ENCODE measurements at regions not wholly inside any gene's neighbourhood (a gene's known extent, or its start where the extent isn't known, plus 50 kb on each side); places are given as distances from the start of the nearest gene placed in this dataset.

GRCh38 chr18:64589000-64589399 is 440.1 kb upstream of the LINC00305 start:
- WGBS, 2 donors (ENCODE audit: extremely low coverage in 2 of 2, insufficient read length in 2 of 2, insufficient replicate concordance in 1 of 2): no CpG with 5 or more reads among the region's 3 CpGs
- Histone ChIP-seq H3K4me2 (ENCODE audit: insufficient read depth, low read length, poor library complexity, severe bottlenecking) (no peak overlapping the region), H3K79me1 (ENCODE audit: low read depth, low read length) (no peaks in the 10 kb centered on the region), H4K91ac (ENCODE audit: low read depth, low read length, poor library complexity) (no peak overlapping the region), H3K4ac (ENCODE audit: low read length) (no peak overlapping the region), H3K18ac (ENCODE audit: low read length) (no peak overlapping the region), H4K8ac (ENCODE audit: low read depth, low read length) (no peak overlapping the region), H3K4me1 (ENCODE audit: control insufficient read depth in 2 of 2, insufficient read depth in 1 of 2, low read depth in 1 of 2, low read length in 2 of 2) (no peaks in the 10 kb centered on the region), H3K9ac (ENCODE audit: low read depth, low read length, poor library complexity) (no peak overlapping the region), H2BK120ac (ENCODE audit: low read depth, low read length) (no peak overlapping the region), H3K14ac (ENCODE audit: low read length) (no peak overlapping the region), H3K9me3 (replicated peaks in 1 of 2; ENCODE audit: control insufficient read depth in 2 of 2, insufficient read depth in 1 of 2, low read depth in 1 of 2, low read length in 2 of 2) (no peaks in the 10 kb centered on the region), H2AK5ac (ENCODE audit: low read depth, low read length) (no peak overlapping the region), H3K4me3 (ENCODE audit: low read length in 2 of 2) (no peak overlapping the region), H3K27ac (replicated peaks; ENCODE audit: low read length) (no peak overlapping the region), H2BK15ac (ENCODE audit: low read length) (no peak overlapping the region), H2AFZ (ENCODE audit: low read length) (no peak overlapping the region), H3K27me3 (ENCODE audit: control insufficient read depth in 3 of 3, insufficient read depth in 3 of 3, low read depth in 1 of 3, low read length in 3 of 3) (no peaks in the 10 kb centered on the region), H2BK5ac (ENCODE audit: low read length) (no peak overlapping the region), H2BK12ac (ENCODE audit: low read length) (no peak overlapping the region), H3K23ac (ENCODE audit: low read depth, low read length, poor library complexity) (no peak overlapping the region), H3K36me3 (replicated peaks in 1 of 2; ENCODE audit: control insufficient read depth in 2 of 2, insufficient read depth in 2 of 2, low read length in 2 of 2) (no peaks in the 10 kb centered on the region)
- DNase-seq (ENCODE audit: low spot score): no peak

- H3K18ac ChIP-seq (ENCODE audit: low read length): no peak overlapping the region
- WGBS, 2 donors (ENCODE audit: extremely low coverage in 2 of 2, insufficient read length in 2 of 2, insufficient replicate concordance in 1 of 2): no CpG with 5 or more reads among the region's 2 CpGs
- H2AK5ac ChIP-seq (ENCODE audit: low read depth, low read length): no peak overlapping the region
- no peak for DNase-seq (ENCODE audit: low spot score)
- no peak overlapping the region for H3K9ac ChIP-seq (ENCODE audit: low read depth, low read length, poor library complexity)
- H2BK5ac ChIP-seq (ENCODE audit: low read length): no peak overlapping the region
- peaks cover 0 to 2% of the 10 kb centered on the region in 2 donors for H3K9me3 ChIP-seq (replicated peaks in 1 of 2; ENCODE audit: control insufficient read depth in 2 of 2, insufficient read depth in 1 of 2, low read depth in 1 of 2, low read length in 2 of 2)
- H3K36me3 ChIP-seq (replicated peaks in 1 of 2; ENCODE audit: control insufficient read depth in 2 of 2, insufficient read depth in 2 of 2, low read length in 2 of 2): no peaks in the 10 kb centered on the region
- H3K27ac ChIP-seq (replicated peaks; ENCODE audit: low read length): no peak overlapping the region
- H2BK15ac ChIP-seq (ENCODE audit: low read length): no peak overlapping the region
- no peak overlapping the region for H3K4ac ChIP-seq (ENCODE audit: low read length)
- H3K4me1 ChIP-seq (ENCODE audit: control insufficient read depth in 2 of 2, insufficient read depth in 1 of 2, low read depth in 1 of 2, low read length in 2 of 2): no peaks in the 10 kb centered on the region
- H3K23ac ChIP-seq (ENCODE audit: low read depth, low read length, poor library complexity): no peak overlapping the region
- H3K4me3 ChIP-seq (ENCODE audit: low read length in 2 of 2): no peak overlapping the region
- H3K4me2 ChIP-seq (ENCODE audit: insufficient read depth, low read length, poor library complexity, severe bottlenecking): no peak overlapping the region
- H2AFZ ChIP-seq (ENCODE audit: low read length): no peak overlapping the region
- H4K8ac ChIP-seq (ENCODE audit: low read depth, low read length): no peak overlapping the region
- no peak overlapping the region for H4K91ac ChIP-seq (ENCODE audit: low read depth, low read length, poor library complexity)
- no peak overlapping the region for H3K14ac ChIP-seq (ENCODE audit: low read length)
- no peak overlapping the region for H2BK12ac ChIP-seq (ENCODE audit: low read length)
- no peaks in the 10 kb centered on the region for H3K27me3 ChIP-seq (ENCODE audit: control insufficient read depth in 3 of 3, insufficient read depth in 3 of 3, low read depth in 1 of 3, low read length in 3 of 3)
- H3K79me1 ChIP-seq (ENCODE audit: low read depth, low read length): no peaks in the 10 kb centered on the region
- no peak overlapping the region for H2BK120ac ChIP-seq (ENCODE audit: low read depth, low read length)
These were observed 417.6 kb upstream of the LINC00305 start for GRCh38 chr18:64566456-64566855.

GRCh38 chr18:64562651-64563050 is 413.8 kb upstream of the LINC00305 start:
- no peak overlapping the region for H2BK12ac ChIP-seq (ENCODE audit: low read length)
- H3K14ac ChIP-seq (ENCODE audit: low read length): no peak overlapping the region
- H3K27ac ChIP-seq (replicated peaks; ENCODE audit: low read length): no peak overlapping the region
- no peak for DNase-seq (ENCODE audit: low spot score)
- H3K27me3 ChIP-seq (ENCODE audit: control insufficient read depth in 3 of 3, insufficient read depth in 3 of 3, low read depth in 1 of 3, low read length in 3 of 3): no peaks in the 10 kb centered on the region
- no peak overlapping the region for H2AFZ ChIP-seq (ENCODE audit: low read length)
- no peak overlapping the region for H2BK15ac ChIP-seq (ENCODE audit: low read length)
- H4K91ac ChIP-seq (ENCODE audit: low read depth, low read length, poor library complexity): no peak overlapping the region
- no peak overlapping the region for H3K18ac ChIP-seq (ENCODE audit: low read length)
- no peak overlapping the region for H2BK120ac ChIP-seq (ENCODE audit: low read depth, low read length)
- no peaks in the 10 kb centered on the region for H3K79me1 ChIP-seq (ENCODE audit: low read depth, low read length)
- H3K4me1 ChIP-seq (ENCODE audit: control insufficient read depth in 2 of 2, insufficient read depth in 1 of 2, low read depth in 1 of 2, low read length in 2 of 2): no peaks in the 10 kb centered on the region
- no peak overlapping the region for H2BK5ac ChIP-seq (ENCODE audit: low read length)
- no peak overlapping the region for H3K23ac ChIP-seq (ENCODE audit: low read depth, low read length, poor library complexity)
- H2AK5ac ChIP-seq (ENCODE audit: low read depth, low read length): no peak overlapping the region
- H3K9ac ChIP-seq (ENCODE audit: low read depth, low read length, poor library complexity): no peak overlapping the region
- no peak overlapping the region for H3K4me2 ChIP-seq (ENCODE audit: insufficient read depth, low read length, poor library complexity, severe bottlenecking)
- H3K36me3 ChIP-seq (replicated peaks in 1 of 2; ENCODE audit: control insufficient read depth in 2 of 2, insufficient read depth in 2 of 2, low read length in 2 of 2): no peaks in the 10 kb centered on the region
- H3K9me3 ChIP-seq (replicated peaks in 1 of 2; ENCODE audit: control insufficient read depth in 2 of 2, insufficient read depth in 1 of 2, low read depth in 1 of 2, low read length in 2 of 2): no peaks in the 10 kb centered on the region
- no peak overlapping the region for H3K4ac ChIP-seq (ENCODE audit: low read length)
- H3K4me3 ChIP-seq (ENCODE audit: low read length in 2 of 2): no peak overlapping the region
- no peak overlapping the region for H4K8ac ChIP-seq (ENCODE audit: low read depth, low read length)

- Histone ChIP-seq H2BK12ac (ENCODE audit: low read length) (no peak overlapping the region), H3K23ac (ENCODE audit: low read depth, low read length, poor library complexity) (no peak overlapping the region), H3K4ac (ENCODE audit: low read length) (no peak overlapping the region), H4K91ac (ENCODE audit: low read depth, low read length, poor library complexity) (no peak overlapping the region), H3K14ac (ENCODE audit: low read length) (no peak overlapping the region), H2BK120ac (ENCODE audit: low read depth, low read length) (no peak overlapping the region), H3K4me1 (ENCODE audit: control insufficient read depth in 2 of 2, insufficient read depth in 1 of 2, low read depth in 1 of 2, low read length in 2 of 2) (no peaks in the 10 kb centered on the region), H4K8ac (ENCODE audit: low read depth, low read length) (no peak overlapping the region), H3K4me3 (ENCODE audit: low read length in 2 of 2) (no peak overlapping the region), H3K36me3 (replicated peaks in 1 of 2; ENCODE audit: control insufficient read depth in 2 of 2, insufficient read depth in 2 of 2, low read length in 2 of 2) (no peaks in the 10 kb centered on the region), H2AFZ (ENCODE audit: low read length) (no peak overlapping the region), H2BK5ac (ENCODE audit: low read length) (no peak overlapping the region), H2BK15ac (ENCODE audit: low read length) (no peak overlapping the region), H3K18ac (ENCODE audit: low read length) (no peak overlapping the region), H2AK5ac (ENCODE audit: low read depth, low read length) (no peak overlapping the region), H3K4me2 (ENCODE audit: insufficient read depth, low read length, poor library complexity, severe bottlenecking) (no peak overlapping the region), H3K79me1 (ENCODE audit: low read depth, low read length) (no peaks in the 10 kb centered on the region), H3K9ac (ENCODE audit: low read depth, low read length, poor library complexity) (no peak overlapping the region), H3K27me3 (ENCODE audit: control insufficient read depth in 3 of 3, insufficient read depth in 3 of 3, low read depth in 1 of 3, low read length in 3 of 3) (no peaks in the 10 kb centered on the region), H3K27ac (replicated peaks; ENCODE audit: low read length) (no peak overlapping the region), H3K9me3 (replicated peaks in 1 of 2; ENCODE audit: control insufficient read depth in 2 of 2, insufficient read depth in 1 of 2, low read depth in 1 of 2, low read length in 2 of 2) (no peaks in the 10 kb centered on the region)
- WGBS, 2 donors (ENCODE audit: extremely low coverage in 2 of 2, insufficient read length in 2 of 2, insufficient replicate concordance in 1 of 2): 100% methylated on average over 1 of the region's 4 CpGs; no CpG with 5 or more reads in 1 of the 2 donors
- DNase-seq (ENCODE audit: low spot score): no peak
These were observed 397.6 kb upstream of the LINC00305 start for GRCh38 chr18:64546451-64546850.
